ENCODE measurements at regions not wholly inside any gene's neighbourhood (a gene's known extent, or its start where the extent isn't known, plus 50 kb on each side); places are given as distances from the start of the nearest gene placed in this dataset.

- DNase-seq (ENCODE audit: low read depth, low spot score), result no peak
- peaks cover 43% of the 10 kb centered on the region for H3K4me1 Mint-ChIP-seq
- H3K27me3 Mint-ChIP-seq (ENCODE audit: low read depth), result no peaks in the 10 kb centered on the region
- H3K9me3 Mint-ChIP-seq, result no peaks in the 10 kb centered on the region
- no peak overlapping the region for H3K4me3 Mint-ChIP-seq
- no peaks in the 10 kb centered on the region for H3K36me3 Mint-ChIP-seq (ENCODE audit: low read depth)
- TF ChIP-seq CTCF (conservative IDR thresholded peaks at IDR 0.05), result no peak
- H3K27ac Mint-ChIP-seq (ENCODE audit: unreplicated experiment), result no peak overlapping the region
Observed at GRCh38 chr6:139452148-139452876, 77.9 kb upstream of the CITED2 start.

- no peaks in the 10 kb centered on the region for H3K36me3 Mint-ChIP-seq (ENCODE audit: low read depth)
Observed at GRCh38 chr6:139449611-139450000, 75.2 kb upstream of the CITED2 start.

DNA sequence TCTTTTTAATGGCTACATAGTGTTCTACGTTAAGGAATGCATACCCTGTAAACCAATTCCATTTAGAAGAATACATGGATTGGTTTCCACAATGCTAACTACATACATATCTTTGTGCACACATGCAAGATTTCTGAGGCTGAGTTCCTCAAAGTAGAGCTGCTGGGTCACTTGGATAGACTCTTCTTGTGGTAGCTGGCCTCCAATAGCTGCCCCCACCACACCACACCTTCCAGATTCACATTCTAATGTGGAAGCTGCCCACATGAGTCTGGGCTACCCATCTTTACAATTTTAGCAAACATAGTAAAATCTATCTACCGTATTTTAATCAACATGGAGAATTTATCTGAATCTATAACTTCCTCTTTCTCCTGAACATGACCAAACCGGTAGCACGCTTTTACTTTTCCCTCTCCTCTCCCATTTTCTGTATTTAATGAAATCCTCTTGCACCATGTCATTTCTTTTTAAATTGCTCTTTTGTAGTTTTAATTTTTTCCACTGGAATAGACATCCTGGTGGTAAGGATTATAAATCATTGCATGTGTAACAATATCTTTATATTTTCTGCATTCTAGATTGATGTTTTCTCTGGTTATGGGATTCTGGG lies 74.7 kb upstream of the CITED2 start:
- TF ChIP-seq CTCF (conservative IDR thresholded peaks at IDR 0.05), result no peak
- Mint-ChIP-seq H3K9me3 (peaks cover 6% of the 10 kb centered on the region), H3K36me3 (ENCODE audit: low read depth) (no peaks in the 10 kb centered on the region), H3K27ac (ENCODE audit: unreplicated experiment) (peak overlapping the region; percentile 70), H3K27me3 (ENCODE audit: low read depth) (no peaks in the 10 kb centered on the region), H3K4me1 (peaks cover 60% of the 10 kb centered on the region), H3K4me3 (no peak overlapping the region)
- DNase-seq (ENCODE audit: low read depth, low spot score), result no peak

More at GRCh38 chr6:139449611-139450000, 75.2 kb upstream of the CITED2 start:
- no peak for DNase-seq (ENCODE audit: low read depth, low spot score)
- H3K9me3 Mint-ChIP-seq, result peaks cover 6% of the 10 kb centered on the region
- no peak overlapping the region for H3K4me3 Mint-ChIP-seq
- peaks cover 60% of the 10 kb centered on the region for H3K4me1 Mint-ChIP-seq
- H3K27me3 Mint-ChIP-seq (ENCODE audit: low read depth), result no peaks in the 10 kb centered on the region
- peak overlapping the region; percentile 70 for H3K27ac Mint-ChIP-seq (ENCODE audit: unreplicated experiment)
- no peak for TF ChIP-seq CTCF (conservative IDR thresholded peaks at IDR 0.05)

DNA sequence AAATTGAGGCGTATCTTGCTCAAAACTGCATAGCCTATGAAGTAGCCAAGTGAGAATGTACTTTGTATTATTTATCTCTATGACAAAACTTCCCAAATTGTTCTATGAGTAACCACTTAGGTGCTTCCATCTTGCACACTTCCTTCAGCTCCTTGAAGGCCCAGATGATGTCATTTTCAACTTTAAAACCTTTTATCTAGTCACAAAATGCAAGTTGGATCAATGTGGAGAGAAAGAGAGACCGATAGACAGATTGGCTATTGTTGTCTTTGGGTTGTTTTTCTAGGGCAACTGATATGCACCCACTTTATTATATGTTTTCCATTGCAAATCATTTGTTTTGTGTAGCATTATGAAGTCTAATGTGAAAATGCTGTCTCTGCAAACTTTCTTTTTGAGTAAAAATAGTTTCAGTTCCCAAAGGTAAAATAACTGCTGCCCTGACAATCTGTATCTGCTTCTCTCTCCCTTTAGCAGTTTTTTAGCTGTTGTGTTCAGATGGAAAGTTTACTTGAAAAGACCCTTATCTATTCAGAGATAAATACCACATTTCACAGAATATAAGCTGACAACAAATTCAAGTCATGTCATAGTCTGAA lies 73.7 kb upstream of the CITED2 start:
- TF ChIP-seq CTCF (conservative IDR thresholded peaks at IDR 0.05), result no peak
- Mint-ChIP-seq H3K4me1 (peaks cover 64% of the 10 kb centered on the region), H3K27me3 (ENCODE audit: low read depth) (no peaks in the 10 kb centered on the region), H3K4me3 (no peak overlapping the region), H3K36me3 (ENCODE audit: low read depth) (no peaks in the 10 kb centered on the region), H3K9me3 (peaks cover 6% of the 10 kb centered on the region), H3K27ac (ENCODE audit: unreplicated experiment) (no peak overlapping the region)
- no peak for DNase-seq (ENCODE audit: low read depth, low spot score)

- no peak for TF ChIP-seq CTCF (conservative IDR thresholded peaks at IDR 0.05)
- no peaks in the 10 kb centered on the region for H3K36me3 Mint-ChIP-seq (ENCODE audit: low read depth)
- no peak for DNase-seq (ENCODE audit: low read depth, low spot score)
Observed at GRCh38 chr6:139447656-139447975, 73.2 kb upstream of the CITED2 start.

More at GRCh38 chr6:139447656-139447975, 73.2 kb upstream of the CITED2 start:
- Mint-ChIP-seq H3K27me3 (ENCODE audit: low read depth) (no peaks in the 10 kb centered on the region), H3K9me3 (peaks cover 6% of the 10 kb centered on the region), H3K4me3 (no peak overlapping the region), H3K4me1 (peaks cover 63% of the 10 kb centered on the region), H3K27ac (ENCODE audit: unreplicated experiment) (no peak overlapping the region)

Measured in neural crest cell (in vitro differentiated cells).